GM23338 (cell line): ENCODE measurements at regions not wholly inside any gene's neighbourhood (a gene's known extent, or its start where the extent isn't known, plus 50 kb on each side); places are given as distances from the start of the nearest gene placed in this dataset.

ENCODE experiments used
- ATAC-seq: fragments of 200-7000 bp; cut with Tn5 transposase; 3 replicates; pipeline ENCODE4 v1.9.1; 2020
- DNase-seq: peaks from one replicate; pipeline ENCODE4 v3.0.0-alpha.2; 2015; ENCODE audit warnings: low spot score
- H2AFZ ChIP-seq: fragments of 200-600 bp; sonication (generic); 2 replicates; pipeline ENCODE4 v1.8.0; 2016; ENCODE audit warnings: antibody characterized with exemption, mild to moderate bottlenecking, moderate library complexity
- H3F3A ChIP-seq: fragments of 200-600 bp; sonication (generic); replicated peaks from 2 replicates; pipeline ENCODE4 v1.8.0; 2017; ENCODE audit warnings: antibody characterized with exemption, mixed run types, low read depth
- H3K27ac ChIP-seq: fragments of 200-600 bp; sonication (generic); 2 replicates; pipeline ENCODE4 v1.6.1; 2016; ENCODE audit warnings: low read depth
- H3K27me3 ChIP-seq: fragments of 200-600 bp; sonication (generic); 2 replicates; pipeline ENCODE4 v1.8.0; 2016; ENCODE audit warnings: mild to moderate bottlenecking, mixed run types, moderate library complexity; ENCODE audit not compliant: insufficient read depth
- H3K36me3 ChIP-seq: fragments of 200-600 bp; sonication (generic); 2 replicates; pipeline ENCODE4 v1.8.0; 2016; ENCODE audit warnings: mild to moderate bottlenecking; ENCODE audit not compliant: insufficient read depth
- H3K4me1 ChIP-seq: fragments of 200-600 bp; sonication (generic); 2 replicates; pipeline ENCODE4 v1.8.0; 2016; ENCODE audit warnings: mild to moderate bottlenecking, moderate library complexity; ENCODE audit not compliant: insufficient read depth
- H3K4me2 ChIP-seq: fragments of 200-600 bp; sonication (generic); 2 replicates; pipeline ENCODE4 v1.7.1; 2017; ENCODE audit warnings: mixed run types
- H3K4me3 ChIP-seq: fragments of 200-600 bp; sonication (generic); 2 replicates; pipeline ENCODE4 v1.6.1; 2016; ENCODE audit warnings: mixed run types
- H3K79me2 ChIP-seq: fragments of 200-600 bp; sonication (generic); replicated peaks from 2 replicates; pipeline ENCODE4 v1.8.0; 2017; ENCODE audit warnings: mild to moderate bottlenecking; ENCODE audit not compliant: insufficient read depth
- H3K9me2 ChIP-seq: fragments of 200-600 bp; sonication (generic); 2 replicates; pipeline ENCODE4 v1.8.0; 2017; ENCODE audit not compliant: insufficient read depth
- H4K20me1 ChIP-seq: fragments of 200-600 bp; sonication (generic); replicated peaks from 2 replicates; pipeline ENCODE4 v1.8.0; 2017; ENCODE audit warnings: mild to moderate bottlenecking; ENCODE audit not compliant: insufficient read depth
- H3K27ac Mint-ChIP-seq: 2 replicates; pipeline ENCODE4 v1.8.0; 2020; ENCODE audit warnings: inconsistent platforms, mild to moderate bottlenecking, moderate library complexity, mixed read lengths
- H3K27me3 Mint-ChIP-seq: 3 replicates; pipeline ENCODE4 v1.8.0; 2022; ENCODE audit warnings: low read depth, mild to moderate bottlenecking, moderate library complexity, mixed read lengths, inconsistent platforms; ENCODE audit not compliant: insufficient read depth, poor library complexity
- H3K36me3 Mint-ChIP-seq: 3 replicates; pipeline ENCODE4 v1.8.0; 2021; ENCODE audit warnings: low read depth, mild to moderate bottlenecking, inconsistent platforms, moderate library complexity, mixed read lengths
- H3K4me1 Mint-ChIP-seq: 3 replicates; pipeline ENCODE4 v1.8.0; 2020; ENCODE audit warnings: mild to moderate bottlenecking, inconsistent platforms, mixed read lengths
- H3K4me3 Mint-ChIP-seq: 3 replicates; pipeline ENCODE4 v1.8.0; 2021; ENCODE audit warnings: moderate library complexity, mild to moderate bottlenecking, inconsistent platforms, mixed read lengths
- H3K9me3 Mint-ChIP-seq: 3 replicates; pipeline ENCODE4 v1.8.0; 2020; ENCODE audit warnings: moderate library complexity, mild to moderate bottlenecking, inconsistent platforms, mixed read lengths
- CREB1 ChIP-seq: fragments of 250-450 bp; sonication (Bioruptor Pico); IDR thresholded peaks from 2 replicates; pipeline ENCODE4 v1.5.0; 2020; ENCODE audit warnings: low read depth, mild to moderate bottlenecking, moderate library complexity
- EZH2 ChIP-seq: fragments of 200-600 bp; sonication (generic); IDR thresholded peaks from one replicate; pipeline ENCODE4 v1.8.0; 2017; ENCODE audit warnings: antibody characterized with exemption, mild to moderate bottlenecking, low read depth; ENCODE audit not compliant: unreplicated experiment
- EZH2phosphoT487 ChIP-seq: fragments of 200-600 bp; sonication (generic); IDR thresholded peaks from one replicate; pipeline ENCODE4 v1.8.1; 2018; ENCODE audit warnings: antibody characterized with exemption; ENCODE audit not compliant: unreplicated experiment
- JUNB ChIP-seq: IDR thresholded peaks from one replicate; pipeline ENCODE4 v1.6.1; 2016; ENCODE audit warnings: antibody characterized with exemption; ENCODE audit not compliant: unreplicated experiment
- NANOG ChIP-seq: IDR thresholded peaks from 2 replicates; pipeline ENCODE4 v1.6.1; 2016; ENCODE audit warnings: antibody characterized with exemption, borderline replicate concordance
- POLR2AphosphoS5 ChIP-seq: IDR thresholded peaks from 2 replicates; pipeline ENCODE4 v1.6.1; 2016; ENCODE audit warnings: antibody characterized with exemption, low read depth
- REST ChIP-seq: IDR thresholded peaks from one replicate; pipeline ENCODE4 v1.6.1; 2018; ENCODE audit warnings: antibody characterized with exemption; ENCODE audit not compliant: unreplicated experiment
- STAT1 ChIP-seq: IDR thresholded peaks from one replicate; pipeline ENCODE4 v1.6.1; 2016; ENCODE audit warnings: antibody characterized with exemption; ENCODE audit not compliant: unreplicated experiment
- ZNF114 ChIP-seq: fragments of 250-450 bp; sonication (Bioruptor Pico); IDR thresholded peaks from 2 replicates; pipeline ENCODE4 v1.5.0; 2020; ENCODE audit warnings: mild to moderate bottlenecking, moderate library complexity
- ZNF331 ChIP-seq: fragments of 250-450 bp; sonication (Bioruptor Pico); IDR thresholded peaks from 2 replicates; pipeline ENCODE4 v1.5.0; 2020; ENCODE audit warnings: low read depth, mild to moderate bottlenecking, moderate library complexity
- TF ChIP-seq, protein P1 (sequence below): fragments of 250-450 bp; sonication (Bioruptor Pico); IDR thresholded peaks from 2 replicates; pipeline ENCODE4 v1.5.0; 2020; ENCODE audit warnings: mild to moderate bottlenecking, moderate library complexity
- TF ChIP-seq, protein P2 (sequence below), 2 experiments: fragments of 200-600 bp in 1 of 2; sonication (generic) in 1 of 2; conservative IDR thresholded peaks; 2 replicates each; pipeline versions ENCODE4 v1.5.1 to v1.6.1; 2016 to 2017; ENCODE audit warnings: antibody characterized with exemption in 2 of 2, low read depth in 2 of 2, mild to moderate bottlenecking in 2 of 2, moderate library complexity in 1 of 2
- TF ChIP-seq, protein P3 (sequence below): IDR thresholded peaks from 2 replicates; pipeline ENCODE4 v1.6.1; 2016; ENCODE audit warnings: antibody characterized with exemption

- Histone ChIP-seq H3K36me3 (no peaks in the 10 kb centered on the region), H2AFZ (no peak overlapping the region), H3F3A (no peaks in the 10 kb centered on the region), H3K27me3 (no peaks in the 10 kb centered on the region), H3K4me2 (no peak overlapping the region), H3K27ac (no peak overlapping the region), H3K9me2 (no peaks in the 10 kb centered on the region), H3K4me3 (no peak overlapping the region), H3K4me1 (no peaks in the 10 kb centered on the region), H3K79me2 (no peaks in the 10 kb centered on the region), H4K20me1 (no peaks in the 10 kb centered on the region)
- Mint-ChIP-seq H3K36me3 (no peaks in the 10 kb centered on the region), H3K27ac (no peak overlapping the region), H3K27me3 (no peaks in the 10 kb centered on the region), H3K4me3 (no peak overlapping the region), H3K4me1 (no peaks in the 10 kb centered on the region), H3K9me3 (no peaks in the 10 kb centered on the region; the same call in 1 of the 3 replicates)
- DNase-seq (no peak), ATAC-seq (no peak)
- TF ChIP-seq, protein P1, sequence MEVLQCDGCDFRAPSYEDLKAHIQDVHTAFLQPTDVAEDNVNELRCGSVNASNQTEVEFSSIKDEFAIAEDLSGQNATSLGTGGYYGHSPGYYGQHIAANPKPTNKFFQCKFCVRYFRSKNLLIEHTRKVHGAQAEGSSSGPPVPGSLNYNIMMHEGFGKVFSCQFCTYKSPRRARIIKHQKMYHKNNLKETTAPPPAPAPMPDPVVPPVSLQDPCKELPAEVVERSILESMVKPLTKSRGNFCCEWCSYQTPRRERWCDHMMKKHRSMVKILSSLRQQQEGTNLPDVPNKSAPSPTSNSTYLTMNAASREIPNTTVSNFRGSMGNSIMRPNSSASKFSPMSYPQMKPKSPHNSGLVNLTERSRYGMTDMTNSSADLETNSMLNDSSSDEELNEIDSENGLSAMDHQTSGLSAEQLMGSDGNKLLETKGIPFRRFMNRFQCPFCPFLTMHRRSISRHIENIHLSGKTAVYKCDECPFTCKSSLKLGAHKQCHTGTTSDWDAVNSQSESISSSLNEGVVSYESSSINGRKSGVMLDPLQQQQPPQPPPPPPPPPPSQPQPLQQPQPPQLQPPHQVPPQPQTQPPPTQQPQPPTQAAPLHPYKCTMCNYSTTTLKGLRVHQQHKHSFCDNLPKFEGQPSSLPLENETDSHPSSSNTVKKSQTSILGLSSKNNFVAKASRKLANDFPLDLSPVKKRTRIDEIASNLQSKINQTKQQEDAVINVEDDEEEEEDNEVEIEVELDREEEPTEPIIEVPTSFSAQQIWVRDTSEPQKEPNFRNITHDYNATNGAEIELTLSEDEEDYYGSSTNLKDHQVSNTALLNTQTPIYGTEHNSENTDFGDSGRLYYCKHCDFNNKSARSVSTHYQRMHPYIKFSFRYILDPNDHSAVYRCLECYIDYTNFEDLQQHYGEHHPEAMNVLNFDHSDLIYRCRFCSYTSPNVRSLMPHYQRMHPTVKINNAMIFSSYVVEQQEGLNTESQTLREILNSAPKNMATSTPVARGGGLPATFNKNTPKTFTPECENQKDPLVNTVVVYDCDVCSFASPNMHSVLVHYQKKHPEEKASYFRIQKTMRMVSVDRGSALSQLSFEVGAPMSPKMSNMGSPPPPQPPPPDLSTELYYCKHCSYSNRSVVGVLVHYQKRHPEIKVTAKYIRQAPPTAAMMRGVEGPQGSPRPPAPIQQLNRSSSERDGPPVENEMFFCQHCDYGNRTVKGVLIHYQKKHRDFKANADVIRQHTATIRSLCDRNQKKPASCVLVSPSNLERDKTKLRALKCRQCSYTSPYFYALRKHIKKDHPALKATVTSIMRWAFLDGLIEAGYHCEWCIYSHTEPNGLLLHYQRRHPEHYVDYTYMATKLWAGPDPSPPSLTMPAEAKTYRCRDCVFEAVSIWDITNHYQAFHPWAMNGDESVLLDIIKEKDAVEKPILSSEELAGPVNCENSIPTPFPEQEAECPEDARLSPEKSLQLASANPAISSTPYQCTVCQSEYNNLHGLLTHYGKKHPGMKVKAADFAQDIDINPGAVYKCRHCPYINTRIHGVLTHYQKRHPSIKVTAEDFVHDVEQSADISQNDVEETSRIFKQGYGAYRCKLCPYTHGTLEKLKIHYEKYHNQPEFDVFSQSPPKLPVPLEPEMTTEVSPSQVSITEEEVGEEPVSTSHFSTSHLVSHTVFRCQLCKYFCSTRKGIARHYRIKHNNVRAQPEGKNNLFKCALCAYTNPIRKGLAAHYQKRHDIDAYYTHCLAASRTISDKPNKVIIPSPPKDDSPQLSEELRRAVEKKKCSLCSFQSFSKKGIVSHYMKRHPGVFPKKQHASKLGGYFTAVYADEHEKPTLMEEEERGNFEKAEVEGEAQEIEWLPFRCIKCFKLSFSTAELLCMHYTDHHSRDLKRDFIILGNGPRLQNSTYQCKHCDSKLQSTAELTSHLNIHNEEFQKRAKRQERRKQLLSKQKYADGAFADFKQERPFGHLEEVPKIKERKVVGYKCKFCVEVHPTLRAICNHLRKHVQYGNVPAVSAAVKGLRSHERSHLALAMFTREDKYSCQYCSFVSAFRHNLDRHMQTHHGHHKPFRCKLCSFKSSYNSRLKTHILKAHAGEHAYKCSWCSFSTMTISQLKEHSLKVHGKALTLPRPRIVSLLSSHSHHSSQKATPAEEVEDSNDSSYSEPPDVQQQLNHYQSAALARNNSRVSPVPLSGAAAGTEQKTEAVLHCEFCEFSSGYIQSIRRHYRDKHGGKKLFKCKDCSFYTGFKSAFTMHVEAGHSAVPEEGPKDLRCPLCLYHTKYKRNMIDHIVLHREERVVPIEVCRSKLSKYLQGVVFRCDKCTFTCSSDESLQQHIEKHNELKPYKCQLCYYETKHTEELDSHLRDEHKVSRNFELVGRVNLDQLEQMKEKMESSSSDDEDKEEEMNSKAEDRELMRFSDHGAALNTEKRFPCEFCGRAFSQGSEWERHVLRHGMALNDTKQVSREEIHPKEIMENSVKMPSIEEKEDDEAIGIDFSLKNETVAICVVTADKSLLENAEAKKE (CRISPR knock-in tag): no peak
- TF ChIP-seq POLR2AphosphoS5: no peak
- TF ChIP-seq, protein P2, sequence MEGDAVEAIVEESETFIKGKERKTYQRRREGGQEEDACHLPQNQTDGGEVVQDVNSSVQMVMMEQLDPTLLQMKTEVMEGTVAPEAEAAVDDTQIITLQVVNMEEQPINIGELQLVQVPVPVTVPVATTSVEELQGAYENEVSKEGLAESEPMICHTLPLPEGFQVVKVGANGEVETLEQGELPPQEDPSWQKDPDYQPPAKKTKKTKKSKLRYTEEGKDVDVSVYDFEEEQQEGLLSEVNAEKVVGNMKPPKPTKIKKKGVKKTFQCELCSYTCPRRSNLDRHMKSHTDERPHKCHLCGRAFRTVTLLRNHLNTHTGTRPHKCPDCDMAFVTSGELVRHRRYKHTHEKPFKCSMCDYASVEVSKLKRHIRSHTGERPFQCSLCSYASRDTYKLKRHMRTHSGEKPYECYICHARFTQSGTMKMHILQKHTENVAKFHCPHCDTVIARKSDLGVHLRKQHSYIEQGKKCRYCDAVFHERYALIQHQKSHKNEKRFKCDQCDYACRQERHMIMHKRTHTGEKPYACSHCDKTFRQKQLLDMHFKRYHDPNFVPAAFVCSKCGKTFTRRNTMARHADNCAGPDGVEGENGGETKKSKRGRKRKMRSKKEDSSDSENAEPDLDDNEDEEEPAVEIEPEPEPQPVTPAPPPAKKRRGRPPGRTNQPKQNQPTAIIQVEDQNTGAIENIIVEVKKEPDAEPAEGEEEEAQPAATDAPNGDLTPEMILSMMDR (conservative IDR thresholded peaks at IDR 0.05; ENCODE audit: low read depth in 2 of 2): no peak
- TF ChIP-seq, protein P3, sequence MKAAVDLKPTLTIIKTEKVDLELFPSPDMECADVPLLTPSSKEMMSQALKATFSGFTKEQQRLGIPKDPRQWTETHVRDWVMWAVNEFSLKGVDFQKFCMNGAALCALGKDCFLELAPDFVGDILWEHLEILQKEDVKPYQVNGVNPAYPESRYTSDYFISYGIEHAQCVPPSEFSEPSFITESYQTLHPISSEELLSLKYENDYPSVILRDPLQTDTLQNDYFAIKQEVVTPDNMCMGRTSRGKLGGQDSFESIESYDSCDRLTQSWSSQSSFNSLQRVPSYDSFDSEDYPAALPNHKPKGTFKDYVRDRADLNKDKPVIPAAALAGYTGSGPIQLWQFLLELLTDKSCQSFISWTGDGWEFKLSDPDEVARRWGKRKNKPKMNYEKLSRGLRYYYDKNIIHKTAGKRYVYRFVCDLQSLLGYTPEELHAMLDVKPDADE: no peak
- TF ChIP-seq STAT1: no peak
- TF ChIP-seq EZH2phosphoT487: no peak
- no peak for TF ChIP-seq REST
- TF ChIP-seq ZNF114: no peak
- no peak for TF ChIP-seq ZNF331 (CRISPR knock-in tag)
- TF ChIP-seq NANOG: no peak
- no peak for TF ChIP-seq EZH2
- no peak for TF ChIP-seq JUNB
- no peak for TF ChIP-seq CREB1 (CRISPR knock-in tag)
Observed at GRCh38 chr16:86176462-86176861, 277.5 kb downstream of the IRF8 start.
